ENCODE measurements at regions not wholly inside any gene's neighbourhood (a gene's known extent, or its start where the extent isn't known, plus 50 kb on each side); places are given as distances from the start of the nearest gene placed in this dataset.

DNA sequence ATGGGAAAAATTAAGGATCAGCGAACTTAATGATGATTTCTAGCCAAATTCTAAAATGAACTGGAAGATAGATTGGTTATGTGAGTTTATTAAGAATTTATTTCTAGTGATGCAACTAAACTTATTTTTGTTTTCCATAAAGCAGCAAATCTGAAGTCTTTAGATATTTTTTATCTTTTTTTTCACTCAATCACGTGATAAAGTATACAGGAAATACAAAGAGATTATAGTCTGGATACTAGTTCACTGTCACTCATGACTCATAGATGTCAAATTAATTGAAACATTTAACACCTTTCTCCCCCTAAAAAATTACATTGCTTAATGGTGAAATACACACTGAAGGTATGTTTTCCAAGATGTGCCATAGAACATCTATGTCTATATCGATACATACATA is 416.9 kb downstream of the TUSC7 start:
- no peak for DNase-seq (ENCODE audit: low read depth in 2 of 3, low spot score in 2 of 3)

DNA sequence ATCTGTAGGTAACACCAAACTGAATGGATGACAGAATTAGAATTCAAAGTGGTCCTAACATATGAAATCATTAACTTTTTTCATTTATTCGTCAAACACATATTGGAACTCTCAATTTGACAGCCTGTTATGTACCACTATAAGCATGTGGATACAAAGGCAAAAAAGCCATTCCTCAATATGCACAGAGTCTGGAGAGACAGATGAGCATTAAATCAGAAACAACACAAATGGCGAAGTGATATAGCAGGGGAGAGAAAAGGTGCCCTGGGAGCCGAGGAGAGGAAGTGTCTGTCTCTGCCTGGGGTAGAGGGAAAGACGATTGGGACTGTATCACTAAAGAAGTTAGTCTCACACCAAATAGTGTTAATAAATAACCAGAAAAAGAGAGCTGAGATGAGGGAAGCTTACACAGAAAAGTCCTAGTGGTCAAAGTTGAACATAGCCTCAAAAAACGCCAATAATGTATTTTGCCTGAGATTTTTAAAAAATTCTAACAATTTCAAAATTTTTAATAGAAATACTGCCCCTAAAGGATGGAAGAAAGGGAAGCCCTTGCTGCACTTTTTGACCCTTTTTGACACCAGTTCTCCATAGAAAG is 417.5 kb downstream of the TUSC7 start:
- DNase-seq (ENCODE audit: low read depth in 2 of 3, low spot score in 2 of 3): no peak

DNA sequence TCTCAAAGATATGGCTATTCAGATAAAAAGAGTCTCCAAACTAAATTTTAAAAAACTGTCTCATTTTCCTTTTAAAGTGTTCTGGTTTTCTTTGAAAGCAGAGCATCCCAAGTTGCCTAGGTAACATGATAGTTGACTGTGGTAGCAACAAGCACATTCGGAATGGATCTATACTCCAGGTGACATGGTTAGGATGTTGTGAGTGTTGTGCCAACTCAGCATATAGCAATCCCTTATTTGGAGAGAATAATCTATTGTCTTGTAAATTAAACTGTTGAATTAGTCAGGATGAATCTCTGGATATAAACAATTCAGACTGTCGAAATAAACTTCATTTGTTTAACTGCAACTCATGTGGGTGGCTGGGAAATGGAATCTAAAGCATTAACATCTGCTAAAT is 418.6 kb downstream of the TUSC7 start:
- no peak for DNase-seq (ENCODE audit: low read depth in 2 of 3, low spot score in 2 of 3)

DNA sequence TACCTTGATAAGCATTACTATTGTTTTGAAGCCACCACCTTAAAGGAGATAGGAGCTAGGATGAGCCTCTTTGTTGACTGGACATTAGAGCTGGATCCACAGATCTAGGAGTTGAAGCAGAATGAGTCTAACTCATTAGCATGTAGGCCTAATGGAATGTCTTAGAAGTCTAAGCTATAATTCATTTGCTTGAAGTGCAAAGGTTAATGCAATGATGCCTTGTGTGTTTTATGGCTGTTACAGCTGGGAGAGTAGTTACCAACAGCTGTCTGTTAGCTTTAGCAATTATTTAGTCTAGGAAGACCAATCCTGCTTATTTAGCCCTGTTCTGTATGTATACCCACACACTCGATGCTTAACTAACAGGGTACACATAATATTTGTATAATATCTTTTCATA is 419.3 kb downstream of the TUSC7 start:
- no peak for DNase-seq (ENCODE audit: low read depth in 2 of 3, low spot score in 2 of 3)

DNA sequence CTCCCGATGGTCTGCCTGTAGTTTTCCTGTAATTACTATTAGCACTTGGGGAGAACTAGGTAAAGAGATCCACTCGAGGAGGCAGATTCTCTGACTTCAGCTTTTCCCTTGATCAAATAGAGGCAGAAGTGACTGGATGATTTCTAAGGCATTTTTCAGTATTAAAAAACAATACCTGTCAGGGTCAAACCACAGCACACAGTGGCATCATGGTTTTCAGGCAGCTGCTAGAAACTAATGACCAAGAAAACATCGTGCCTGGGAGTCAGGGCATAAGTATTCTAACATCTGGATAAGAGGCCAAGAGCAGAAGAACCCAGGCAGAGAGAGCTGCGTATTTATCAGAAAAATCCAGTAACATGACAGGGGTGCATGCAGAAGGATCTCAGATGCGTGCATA is 419.9 kb downstream of the TUSC7 start:
- no peak for DNase-seq (ENCODE audit: low read depth in 2 of 3, low spot score in 2 of 3)

DNA sequence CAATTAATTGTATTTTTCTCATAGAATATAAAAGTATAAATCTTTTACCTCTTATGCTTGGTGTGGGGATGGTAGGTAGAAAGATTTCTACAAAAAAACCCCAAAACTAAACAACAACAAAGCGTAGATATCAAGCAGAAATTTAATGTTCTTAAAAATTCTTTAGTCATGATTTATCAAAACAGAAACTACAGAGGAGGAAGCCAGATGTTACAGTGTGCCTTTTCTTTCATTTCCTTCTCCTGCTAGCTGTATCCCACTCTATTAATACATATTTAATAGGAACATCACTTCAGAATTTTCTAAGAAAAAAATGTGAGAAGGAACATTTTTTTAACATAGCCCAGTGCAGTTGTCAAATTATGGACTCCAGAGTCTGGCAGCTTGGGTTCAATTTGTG is 420.6 kb downstream of the TUSC7 start:
- DNase-seq (ENCODE audit: low read depth in 2 of 3, low spot score in 2 of 3): no peak

DNA sequence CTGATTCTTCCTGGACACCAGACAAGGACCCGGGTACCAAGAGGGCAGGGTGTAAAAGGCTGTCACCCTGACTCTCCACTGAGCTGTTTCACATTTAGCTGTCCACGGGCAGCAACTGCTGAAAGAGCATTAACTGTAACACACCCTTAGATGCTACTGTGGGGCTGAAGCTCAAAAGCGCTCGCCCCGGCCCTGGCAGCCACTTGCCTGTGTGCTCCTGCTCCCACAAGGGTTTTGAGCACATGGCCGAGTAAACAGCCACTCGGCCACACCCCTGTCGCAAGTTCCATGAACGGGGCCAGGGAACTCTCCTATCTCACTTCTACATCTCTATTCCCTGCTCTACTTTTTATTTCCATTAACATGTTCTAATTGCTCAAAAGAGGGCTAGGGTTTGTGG is 421.7 kb downstream of the TUSC7 start:
- no peak for DNase-seq (ENCODE audit: low read depth in 2 of 3, low spot score in 2 of 3)

DNA sequence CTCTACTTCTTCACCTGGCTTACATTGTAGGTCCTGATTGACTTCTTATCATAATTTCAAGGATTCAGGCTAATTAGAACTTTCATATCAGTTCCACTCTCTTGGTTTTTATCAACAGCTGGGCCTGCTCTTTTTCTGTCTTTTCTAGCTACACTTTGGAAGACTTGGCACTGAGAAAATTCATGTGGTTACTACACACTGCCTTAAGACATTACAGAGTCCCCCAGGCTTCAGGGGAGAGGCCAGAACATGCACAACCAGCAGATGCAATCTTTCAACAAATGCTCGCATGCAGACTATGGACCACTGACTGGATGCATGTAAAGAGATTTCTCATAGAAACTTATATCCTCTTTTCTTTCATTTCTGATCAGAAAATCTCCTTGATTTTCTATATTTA is 423.5 kb downstream of the TUSC7 start:
- no peak for DNase-seq (ENCODE audit: low read depth in 2 of 3, low spot score in 2 of 3)

DNA sequence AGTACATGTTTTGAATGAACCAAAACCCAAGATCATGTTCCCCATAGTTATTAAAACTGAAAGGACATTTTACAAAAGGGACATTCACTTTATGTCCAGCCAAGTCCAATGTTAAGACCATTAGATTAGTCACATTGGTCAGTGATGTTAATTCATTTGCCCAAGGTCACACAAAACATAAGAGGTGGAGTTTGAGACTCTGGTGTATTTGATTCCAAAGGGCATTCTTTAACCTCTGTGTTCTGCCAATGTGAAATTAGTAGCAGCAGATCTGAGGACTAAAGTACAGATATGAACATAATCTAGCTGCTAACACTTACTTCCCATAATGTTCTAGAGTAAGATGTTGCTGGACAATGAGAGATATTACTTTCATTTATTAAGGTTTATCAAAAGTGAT is 425.6 kb downstream of the TUSC7 start:
- DNase-seq (ENCODE audit: low read depth in 2 of 3, low spot score in 2 of 3): no peak

DNA sequence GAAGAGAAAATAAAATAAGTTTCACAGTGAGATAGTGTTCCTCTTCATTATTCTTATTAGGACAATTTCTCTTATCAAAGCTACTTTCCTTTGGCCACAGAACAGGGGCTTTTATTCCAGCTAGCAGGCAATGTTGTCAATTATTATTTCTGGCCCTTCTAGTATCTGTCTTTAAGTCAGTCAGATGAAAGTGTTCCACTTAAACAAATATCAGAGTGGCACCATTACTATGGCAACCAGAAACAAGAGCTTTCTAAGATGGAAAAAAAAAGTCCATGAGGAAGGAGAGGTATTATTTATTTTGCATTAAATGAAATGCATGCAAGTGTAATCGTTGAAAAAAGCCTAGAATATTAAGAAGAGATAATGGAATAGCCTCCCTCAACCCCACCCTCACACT is 426.4 kb downstream of the TUSC7 start:
- DNase-seq (ENCODE audit: low read depth in 2 of 3, low spot score in 2 of 3): no peak

DNA sequence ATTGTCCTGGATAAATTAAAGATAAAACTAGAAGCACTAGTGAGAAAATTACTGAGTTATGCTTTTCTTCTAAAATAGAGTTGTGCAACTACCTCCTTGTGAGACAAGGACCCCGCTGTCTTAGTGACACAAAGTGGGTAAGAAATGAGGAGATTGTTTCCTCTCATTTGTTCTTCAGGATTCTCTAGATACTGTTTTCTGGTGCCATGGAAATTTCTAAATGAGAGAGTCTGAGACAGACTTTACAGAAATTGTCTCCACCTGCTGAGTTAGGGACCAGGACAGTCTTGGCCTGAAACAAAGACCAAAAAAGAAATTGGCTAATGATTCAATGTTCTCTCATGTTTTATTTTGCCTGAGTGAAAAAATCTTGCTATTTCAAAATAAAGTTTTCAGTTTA is 427.5 kb downstream of the TUSC7 start:
- no peak for DNase-seq (ENCODE audit: low read depth in 2 of 3, low spot score in 2 of 3)

DNA sequence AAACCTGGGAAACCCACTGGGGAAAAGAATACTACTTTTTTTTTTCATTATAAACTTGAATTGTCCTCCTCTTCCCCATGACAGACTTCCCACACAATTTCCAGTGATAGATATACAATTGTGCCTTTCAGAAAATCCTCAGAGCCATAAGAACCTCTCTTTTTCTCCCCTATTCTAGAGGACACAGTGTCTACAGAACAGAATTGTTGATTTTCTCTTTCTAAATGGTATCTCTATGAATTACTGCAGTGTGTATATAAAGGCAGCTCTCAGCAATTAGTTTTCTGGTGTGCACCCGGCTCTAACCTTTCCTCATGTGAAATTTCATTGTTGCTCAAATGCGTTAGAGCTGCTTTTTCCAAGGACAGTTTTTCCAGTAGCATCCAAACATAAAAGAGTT is 430.1 kb downstream of the TUSC7 start:
- no peak for DNase-seq (ENCODE audit: low read depth in 2 of 3, low spot score in 2 of 3)

DNA sequence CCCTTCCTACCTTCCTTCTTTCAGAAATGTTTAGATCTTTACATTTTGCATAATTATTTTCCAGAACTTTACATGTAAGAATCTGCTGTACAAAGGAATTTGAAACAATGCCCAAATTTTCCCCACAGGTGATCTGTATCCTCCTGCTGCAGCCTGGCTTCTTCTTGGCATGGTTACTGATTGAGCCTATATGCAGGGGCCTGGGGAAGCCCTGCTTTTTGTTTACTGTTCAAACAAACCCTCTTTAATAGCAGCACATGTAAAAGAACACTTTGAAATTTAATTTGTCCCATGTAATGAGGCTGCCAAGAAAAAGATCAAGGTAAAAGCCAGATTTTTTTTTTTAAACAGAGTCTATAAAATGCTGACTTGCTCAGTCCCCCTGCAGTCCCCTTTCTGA is 432.2 kb downstream of the TUSC7 start:
- DNase-seq (ENCODE audit: low read depth in 2 of 3, low spot score in 2 of 3): no peak

DNA sequence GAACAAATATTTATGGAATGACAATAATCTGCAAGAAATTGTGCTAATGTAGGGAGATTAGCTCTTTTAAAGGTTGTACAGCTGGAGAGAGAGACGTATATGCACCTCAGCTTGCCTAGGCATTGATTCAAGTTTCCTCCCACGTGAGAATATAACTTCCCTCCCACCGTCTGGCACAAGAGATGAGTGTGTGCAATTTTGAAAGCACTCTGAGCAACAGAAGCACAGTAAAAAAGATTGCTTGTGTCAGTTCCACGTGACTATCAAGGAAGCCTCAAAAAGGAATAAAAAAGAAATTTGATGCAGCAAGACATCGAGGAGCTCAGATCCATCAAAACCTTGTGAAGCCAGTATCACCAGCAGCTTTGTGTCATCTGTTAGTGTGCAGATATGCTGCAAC is 435.3 kb downstream of the TUSC7 start:
- DNase-seq (ENCODE audit: low read depth in 2 of 3, low spot score in 2 of 3): no peak

DNA sequence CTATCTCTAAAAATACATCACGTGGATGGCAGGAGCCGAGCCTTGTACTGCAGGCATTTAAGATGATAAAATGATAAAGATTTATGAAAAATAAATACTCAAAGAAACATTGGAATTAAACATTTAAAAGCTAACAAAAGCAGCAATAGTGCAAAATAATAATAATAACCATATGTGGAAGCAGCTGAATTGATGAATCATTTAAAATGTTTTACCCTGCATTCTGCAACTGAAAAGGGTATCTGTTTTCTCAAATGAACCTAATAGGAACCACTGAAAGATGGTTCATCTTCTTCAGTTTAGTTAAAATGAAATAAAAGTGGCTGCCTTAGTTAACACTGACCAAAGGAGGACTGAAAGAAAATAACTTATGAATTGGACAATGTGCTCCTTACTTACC is 436.1 kb downstream of the TUSC7 start:
- no peak for DNase-seq (ENCODE audit: low read depth in 2 of 3, low spot score in 2 of 3)

DNA sequence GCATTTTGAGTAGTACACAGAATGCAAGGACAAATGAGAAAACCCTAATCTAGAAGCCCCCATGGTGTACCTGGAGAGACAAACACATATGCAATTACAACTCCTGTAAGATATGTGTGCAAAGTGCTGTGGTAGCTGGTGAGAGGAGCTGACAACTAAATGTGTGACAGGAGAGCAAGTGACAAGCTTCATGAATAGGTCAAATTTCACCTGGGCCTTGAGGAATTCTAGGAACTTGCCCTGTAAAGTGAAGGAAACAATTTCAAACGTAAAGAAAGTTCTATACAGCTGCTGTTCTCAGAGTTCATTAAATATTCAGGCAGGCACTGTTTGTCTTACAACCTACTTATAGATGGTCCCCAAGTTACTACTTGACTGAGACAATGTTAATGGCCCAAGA is 437.0 kb downstream of the TUSC7 start:
- DNase-seq (ENCODE audit: low read depth in 2 of 3, low spot score in 2 of 3): no peak

DNA sequence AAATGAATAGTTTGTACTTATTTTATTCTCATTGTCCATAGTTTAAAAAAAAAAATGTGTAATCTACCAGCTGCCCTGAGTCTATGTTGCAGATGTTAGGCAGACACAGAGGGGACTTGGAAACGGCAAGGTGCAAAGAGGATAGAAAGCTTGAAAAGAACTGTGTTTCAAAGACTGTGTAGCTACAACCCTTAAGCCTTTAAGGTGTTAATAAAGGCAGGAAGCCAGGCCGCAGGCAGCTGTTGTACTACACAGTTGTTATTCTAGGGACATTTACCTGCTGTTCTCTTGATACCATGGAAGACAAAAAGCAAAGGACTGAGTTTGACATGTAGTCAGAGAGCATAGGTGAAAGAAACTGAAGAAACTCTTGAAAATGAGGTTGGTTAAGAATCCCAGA is 440.0 kb downstream of the TUSC7 start:
- no peak for DNase-seq (ENCODE audit: low read depth in 2 of 3, low spot score in 2 of 3)

DNA sequence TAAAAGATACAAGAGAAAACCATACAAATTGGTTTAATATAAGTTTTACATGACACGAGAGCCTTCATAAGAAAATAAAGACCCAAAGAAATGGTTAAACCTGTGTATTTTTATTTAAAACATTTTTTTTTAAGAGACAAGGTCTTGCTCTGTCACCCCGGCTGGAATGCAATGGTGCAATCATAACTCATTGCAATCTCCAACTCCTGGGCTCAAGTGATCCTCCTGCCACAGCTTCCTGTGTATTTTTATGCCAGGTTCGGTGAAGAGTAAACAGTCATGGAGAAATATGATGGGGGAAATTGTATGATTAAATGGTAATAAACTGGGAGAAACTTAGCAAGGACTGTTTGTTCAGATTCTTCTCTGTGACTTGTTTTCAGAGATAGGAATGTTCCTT is 441.0 kb downstream of the TUSC7 start:
- no peak for DNase-seq (ENCODE audit: low read depth in 2 of 3, low spot score in 2 of 3)

DNA sequence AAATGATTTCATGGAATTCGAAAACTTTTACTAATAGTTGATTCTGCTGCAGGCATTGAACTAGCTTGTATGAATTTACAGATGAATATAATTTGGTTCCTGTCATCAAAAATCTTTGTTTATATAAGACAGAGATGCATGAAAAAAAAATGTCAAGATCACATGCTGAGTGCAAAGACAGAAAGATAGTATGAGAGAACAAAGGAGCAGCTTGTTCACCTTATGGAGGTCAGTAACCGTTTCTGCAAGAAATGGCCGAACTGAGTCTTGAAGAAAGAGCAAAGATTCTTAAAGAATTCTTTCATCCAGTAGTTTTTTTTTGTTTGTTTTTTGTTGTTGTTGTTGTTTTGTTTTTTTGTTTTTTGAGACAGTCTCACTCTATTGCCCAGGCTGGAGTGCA is 450.6 kb downstream of the TUSC7 start:
- no peak for DNase-seq (ENCODE audit: low read depth in 2 of 3, low spot score in 2 of 3)

DNA sequence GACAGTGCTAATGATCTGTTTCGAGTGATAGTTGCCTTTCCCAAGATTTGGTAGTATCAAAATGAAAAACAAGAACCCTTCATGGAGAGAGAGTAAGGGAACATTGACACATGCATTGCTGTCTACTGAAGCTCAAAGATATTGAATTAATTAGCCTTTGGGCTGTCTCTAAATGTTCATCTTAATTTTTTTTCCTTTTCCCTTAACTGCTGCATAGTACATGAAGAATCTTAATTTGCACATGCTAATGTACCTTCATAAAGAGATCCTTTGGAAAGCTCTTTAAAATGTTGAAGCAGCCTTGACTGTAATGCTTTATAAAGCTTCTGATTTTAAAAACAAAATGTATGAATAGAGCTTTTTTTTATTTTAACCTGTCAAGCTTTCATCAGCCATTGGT is 452.2 kb downstream of the TUSC7 start:
- no peak for DNase-seq (ENCODE audit: low read depth in 2 of 3, low spot score in 2 of 3)

DNA sequence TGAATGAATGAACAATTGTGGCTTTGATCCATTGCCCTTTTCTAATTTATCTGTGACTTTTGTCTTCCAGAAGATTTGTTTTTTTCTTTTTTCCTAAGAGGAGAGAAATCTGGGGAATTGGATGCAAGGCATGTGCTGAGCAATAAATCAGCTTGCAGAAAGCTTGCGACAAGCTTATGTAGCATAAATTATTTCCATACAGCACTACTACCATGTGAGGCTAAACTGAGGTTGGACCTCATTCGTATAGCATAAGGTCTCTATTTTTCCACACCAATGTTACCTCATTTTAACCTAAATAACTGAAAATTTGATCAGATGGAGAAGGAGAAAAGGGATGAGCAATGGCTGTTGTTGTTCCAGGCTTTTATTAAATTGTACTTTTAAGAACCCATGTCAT is 455.6 kb downstream of the TUSC7 start:
- no peak for DNase-seq (ENCODE audit: low read depth in 2 of 3, low spot score in 2 of 3)

DNA sequence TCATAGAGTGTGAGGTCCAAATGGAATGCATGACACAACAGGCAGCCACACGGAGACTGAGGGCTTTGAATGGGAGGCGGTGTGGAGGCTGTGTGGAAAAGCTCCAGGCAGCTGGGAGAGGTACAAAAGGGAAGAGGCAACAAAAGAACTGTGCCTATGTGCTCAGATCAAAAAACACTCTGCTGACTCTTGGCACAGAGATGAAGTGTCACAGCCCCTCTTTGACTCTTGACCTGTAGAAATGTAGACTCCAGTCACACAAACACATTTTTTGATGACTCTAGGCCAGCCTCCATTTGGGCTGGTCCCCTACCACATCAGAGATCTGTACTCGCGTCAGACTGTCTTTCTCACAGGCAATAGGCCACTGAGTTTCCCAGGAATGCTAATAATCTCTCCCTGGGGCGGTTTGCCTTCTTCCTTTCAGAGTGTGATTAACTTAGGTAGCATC is 456.0 kb downstream of the TUSC7 start:
- no peak for DNase-seq (ENCODE audit: low read depth in 2 of 3, low spot score in 2 of 3)

DNA sequence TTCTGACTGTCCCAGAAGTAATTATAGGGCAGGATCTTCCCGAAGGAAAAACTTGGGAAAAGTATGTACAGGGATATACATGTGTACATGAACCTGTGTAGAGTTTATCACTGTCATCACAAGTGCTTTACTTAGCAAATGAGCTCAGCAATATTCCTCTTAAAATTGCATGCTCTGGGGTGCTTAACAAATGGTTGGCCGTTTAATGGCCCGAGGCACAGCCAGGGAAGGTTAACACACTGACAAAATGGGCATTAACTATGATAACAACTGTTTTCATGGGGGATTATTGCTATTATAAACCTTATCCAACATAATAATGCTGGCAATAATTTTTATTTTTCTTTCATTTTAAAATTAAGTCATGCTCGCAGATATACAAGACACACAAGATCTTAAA is 459.3 kb downstream of the TUSC7 start:
- no peak for DNase-seq (ENCODE audit: low read depth in 2 of 3, low spot score in 2 of 3)

DNA sequence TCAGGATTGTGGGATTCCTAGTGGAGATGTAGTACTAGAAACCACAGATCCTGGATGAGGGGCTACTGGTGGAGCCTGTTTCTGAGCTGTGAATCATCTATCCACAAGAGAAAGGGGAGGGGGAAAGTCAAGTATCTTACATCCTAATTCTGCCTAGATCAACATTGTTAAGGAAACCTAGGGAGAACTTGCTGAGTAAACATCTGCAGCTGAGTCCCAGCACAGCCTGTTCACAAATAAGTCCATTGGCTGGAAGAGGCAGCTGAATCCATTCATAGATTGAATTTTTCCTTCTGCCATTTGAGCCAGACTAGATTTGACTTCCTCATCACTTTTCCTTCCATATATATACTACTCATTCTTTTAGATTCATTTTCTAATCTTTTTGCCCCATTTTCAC is 460.5 kb downstream of the TUSC7 start:
- no peak for DNase-seq (ENCODE audit: low read depth in 2 of 3, low spot score in 2 of 3)
